NCI-H1930 (cell line): ENCODE measurements at regions not wholly inside any gene's neighbourhood (a gene's known extent, or its start where the extent isn't known, plus 50 kb on each side); places are given as distances from the start of the nearest gene placed in this dataset.

ENCODE experiments used
- DNase-seq, 2 experiments: peaks; one replicate each; lab custom pipeline; 2025; lab: John Stamatoyannopoulos, UW

- DNase-seq, result no peak
Measured at GRCh38 chr6:125544819-125545218, 204.6 kb upstream of the HEY2 start.

DNA sequence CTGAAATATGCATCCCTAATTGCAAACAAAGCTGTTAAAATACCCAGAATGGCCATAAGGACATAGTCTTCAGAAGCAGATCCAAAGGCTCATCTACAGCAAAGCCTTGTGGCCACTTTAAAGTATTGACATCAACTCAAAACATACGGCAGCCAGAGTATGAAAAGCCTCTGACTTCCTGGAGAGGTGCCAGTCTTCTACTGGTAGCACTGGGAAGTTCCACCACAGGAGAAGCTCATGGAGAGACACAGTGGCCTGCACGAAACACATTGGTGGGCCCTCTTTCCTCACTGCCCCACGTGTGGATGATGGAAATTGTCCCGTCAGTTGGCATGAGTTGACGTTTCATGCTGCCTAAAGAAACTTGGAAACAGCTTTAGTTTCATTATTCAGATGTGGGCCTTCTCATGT lies 202.6 kb upstream of the HEY2 start:
- no peak for DNase-seq

DNA sequence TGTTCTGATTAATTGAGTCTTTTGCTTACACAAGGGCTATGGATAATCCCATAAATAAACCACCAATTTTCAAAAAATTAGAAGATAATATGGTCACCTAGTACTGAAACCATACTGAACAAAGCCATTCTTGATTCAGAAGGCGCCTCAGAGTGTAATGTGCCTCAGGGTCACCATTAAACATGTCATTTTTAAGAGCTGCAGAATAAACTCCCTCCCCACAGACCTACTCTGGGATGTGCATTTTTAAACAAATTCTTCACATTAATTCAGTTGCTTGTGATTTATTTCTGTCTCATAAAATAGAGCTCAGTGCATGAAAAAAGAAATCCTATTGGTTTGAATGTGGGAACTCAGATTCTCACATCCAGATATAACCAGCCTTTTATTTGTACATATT lies 202.1 kb upstream of the HEY2 start:
- no peak for DNase-seq

GRCh38 chr6:125549202-125549884 lies 200.1 kb upstream of the HEY2 start:
- no peak for DNase-seq

DNA sequence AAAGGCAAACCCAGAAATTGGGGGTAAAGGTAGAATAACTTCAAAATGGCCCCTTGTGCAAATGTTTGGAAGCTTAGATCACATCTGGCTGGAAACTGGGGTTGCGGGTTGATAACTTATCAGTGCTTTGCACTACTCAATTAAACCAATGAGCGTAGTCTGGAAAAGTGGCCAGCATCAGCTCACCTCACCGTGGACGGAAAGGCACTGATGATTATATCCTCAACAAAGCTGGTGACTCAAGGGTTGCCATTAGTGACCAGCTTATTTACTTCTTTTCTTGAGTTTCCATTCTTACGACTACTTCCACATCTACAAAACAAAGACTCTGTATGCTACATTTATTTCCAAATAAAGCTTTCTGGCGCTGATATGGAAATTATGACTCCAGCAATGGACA lies 198.5 kb upstream of the HEY2 start:
- DNase-seq, result no peak

DNA sequence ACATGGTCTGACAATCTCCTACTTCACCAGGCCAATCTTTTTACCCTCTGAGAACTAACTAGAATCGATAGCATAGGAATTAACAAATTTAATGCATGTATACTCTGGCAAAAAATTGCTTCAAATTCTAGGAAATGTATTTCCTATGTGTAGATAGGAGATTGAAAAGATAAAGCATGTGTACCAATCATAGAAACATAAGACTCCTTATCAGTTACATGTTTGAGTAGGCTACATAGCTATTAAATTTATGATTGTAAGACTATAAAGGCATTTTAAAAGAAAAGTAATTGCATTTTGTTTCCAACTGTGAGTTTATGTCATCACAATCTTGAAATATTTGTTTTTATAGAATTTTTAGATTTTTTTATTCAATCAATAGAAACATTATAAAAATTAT lies 196.6 kb upstream of the HEY2 start:
- no peak for DNase-seq

GRCh38 chr6:125554456-125554855 lies 195.0 kb upstream of the HEY2 start:
- no peak for DNase-seq

DNA sequence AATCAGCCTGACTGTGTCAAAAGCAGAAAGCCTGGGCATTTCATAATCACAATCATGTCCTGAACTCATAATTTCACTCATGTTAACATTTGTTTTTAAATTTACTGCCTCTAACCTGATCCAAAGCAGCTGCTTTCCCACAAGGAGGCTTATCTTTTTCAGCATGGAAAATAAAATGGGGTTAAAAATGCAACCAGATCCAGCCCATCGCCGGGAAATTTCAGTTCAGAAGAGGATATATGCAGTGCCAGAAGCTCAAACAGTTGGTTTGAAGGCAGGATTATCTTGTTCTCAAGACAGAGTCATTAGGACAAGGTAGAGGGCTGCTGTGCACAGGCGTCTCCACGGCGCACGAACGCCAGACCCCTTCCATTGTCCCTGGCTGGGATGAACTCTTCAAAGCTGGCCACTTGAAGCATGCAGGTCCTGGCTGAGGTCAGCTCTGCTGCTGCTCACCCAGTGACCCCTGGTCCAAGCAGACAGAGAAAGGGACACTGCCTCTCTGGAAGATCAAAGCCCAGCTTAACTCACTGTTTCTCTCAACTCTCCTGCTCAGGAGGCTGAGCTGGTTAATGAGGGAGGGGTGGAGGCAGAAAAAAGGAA lies 191.1 kb upstream of the HEY2 start:
- DNase-seq, result no peak

DNA sequence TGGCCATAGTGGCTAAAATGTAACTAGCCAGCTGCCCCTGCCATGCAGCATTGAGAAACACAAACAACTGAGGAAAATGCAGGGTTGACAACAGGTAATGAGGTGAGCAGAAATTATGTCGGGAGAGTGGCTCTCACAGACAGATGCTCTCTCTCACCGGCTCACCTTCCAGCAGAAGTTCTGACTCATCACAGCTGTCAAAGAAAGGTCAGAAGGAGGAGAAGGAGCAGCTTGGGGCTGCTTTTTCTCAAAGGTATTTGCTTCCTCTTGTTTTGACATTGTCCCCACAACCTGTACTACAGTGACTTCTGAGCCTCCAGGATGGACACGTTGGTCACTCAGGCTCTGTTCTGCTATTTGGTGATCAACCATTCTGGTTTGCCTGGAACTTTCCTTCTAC lies 190.5 kb upstream of the HEY2 start:
- DNase-seq, result no peak

GRCh38 chr6:125562156-125562555 lies 187.3 kb upstream of the HEY2 start:
- DNase-seq, result no peak

- DNase-seq, result no peak
Measured at GRCh38 chr6:125564941-125565340, 184.5 kb upstream of the HEY2 start.

GRCh38 chr6:125567407-125567806 lies 182.0 kb upstream of the HEY2 start:
- DNase-seq, result no peak

DNA sequence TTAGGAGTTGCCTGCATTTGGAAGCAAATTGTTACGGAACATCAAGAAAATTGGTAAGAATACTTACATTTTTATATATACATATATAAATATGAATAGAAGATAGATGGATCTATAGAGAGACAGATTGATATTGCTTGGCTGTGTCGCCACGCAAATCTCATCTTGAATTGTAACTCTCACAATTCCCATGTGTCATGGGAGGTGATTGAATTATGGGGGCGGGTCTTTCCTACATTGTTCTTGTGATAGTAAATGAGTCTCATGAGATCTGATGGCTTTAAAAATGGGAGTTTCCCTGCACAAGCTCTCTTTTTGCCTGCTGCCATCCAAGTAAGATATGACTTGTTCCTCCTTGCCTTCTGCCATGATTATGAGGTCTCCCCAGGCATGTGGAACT lies 180.8 kb upstream of the HEY2 start:
- DNase-seq, result no peak

- no peak for DNase-seq
Measured at GRCh38 chr6:125570526-125570925, 178.9 kb upstream of the HEY2 start.

DNA sequence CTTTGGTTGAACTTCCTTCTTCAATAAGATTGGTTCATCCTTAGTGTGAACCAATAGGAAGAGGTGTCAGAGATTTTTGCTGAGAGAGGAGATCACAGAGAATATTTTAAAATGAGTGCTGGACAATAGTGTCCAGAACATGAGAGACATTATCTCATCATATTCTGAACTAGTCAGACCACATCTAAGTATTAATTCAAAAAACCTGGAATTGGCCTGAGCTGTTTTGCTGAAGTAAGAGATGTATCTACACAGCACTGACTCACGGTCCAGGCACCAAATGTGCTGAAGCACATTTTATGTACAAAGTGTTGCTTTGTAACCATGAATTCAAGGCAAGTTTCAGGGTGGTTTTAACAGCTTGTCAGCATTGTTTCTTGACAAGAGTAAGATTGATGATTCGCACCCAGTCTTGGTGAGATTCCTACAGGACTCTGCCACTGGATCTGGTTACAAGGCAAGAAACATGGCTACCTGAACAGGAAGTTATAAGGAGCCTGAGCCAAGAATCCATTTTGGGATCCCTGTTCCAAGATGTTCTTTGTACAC lies 178.2 kb upstream of the HEY2 start:
- DNase-seq, result no peak

DNA sequence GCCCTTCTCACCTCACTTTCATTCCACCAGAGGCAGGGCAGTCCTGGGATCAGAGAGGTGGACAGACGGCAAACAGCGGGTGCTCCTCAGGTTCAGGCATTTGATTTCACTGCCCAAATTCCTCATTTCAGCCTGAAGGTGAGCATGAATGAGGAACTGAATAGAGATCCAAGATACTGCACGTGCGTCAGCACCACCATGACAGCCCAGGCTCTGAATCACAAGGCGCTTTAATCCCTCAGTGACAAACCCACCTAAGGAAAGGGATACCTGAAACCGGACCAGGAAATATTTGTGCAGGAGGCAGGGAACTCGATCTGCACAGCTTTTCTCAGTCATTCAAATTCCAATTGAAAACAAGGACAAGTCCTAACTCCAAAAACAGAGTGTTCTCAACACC lies 174.8 kb upstream of the HEY2 start:
- DNase-seq, result no peak

- no peak for DNase-seq
Measured at GRCh38 chr6:125577124-125577662, 172.2 kb upstream of the HEY2 start.

DNA sequence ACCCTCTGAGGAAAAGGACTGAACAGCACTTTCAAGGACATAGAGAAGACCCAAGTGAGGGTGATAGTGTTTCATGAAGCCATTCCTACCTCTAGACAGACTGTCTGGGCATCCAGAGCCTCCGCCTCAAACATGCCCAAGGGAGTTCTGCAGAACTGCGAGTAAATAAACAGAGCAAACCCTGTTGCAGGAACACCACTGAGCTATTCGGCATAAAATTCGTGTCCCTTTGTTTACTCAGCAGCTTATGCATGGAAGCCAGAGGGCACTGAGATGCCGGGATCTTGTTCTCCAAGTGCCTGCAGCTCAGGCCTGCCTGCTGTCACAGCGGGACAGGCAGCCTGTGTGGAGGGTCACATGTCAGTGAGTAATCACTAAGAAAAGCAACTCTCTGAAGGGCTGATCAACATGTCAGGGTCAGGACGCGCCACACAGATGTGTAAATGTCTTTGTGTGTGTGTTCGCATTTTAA lies 164.9 kb upstream of the HEY2 start:
- DNase-seq, result no peak

DNA sequence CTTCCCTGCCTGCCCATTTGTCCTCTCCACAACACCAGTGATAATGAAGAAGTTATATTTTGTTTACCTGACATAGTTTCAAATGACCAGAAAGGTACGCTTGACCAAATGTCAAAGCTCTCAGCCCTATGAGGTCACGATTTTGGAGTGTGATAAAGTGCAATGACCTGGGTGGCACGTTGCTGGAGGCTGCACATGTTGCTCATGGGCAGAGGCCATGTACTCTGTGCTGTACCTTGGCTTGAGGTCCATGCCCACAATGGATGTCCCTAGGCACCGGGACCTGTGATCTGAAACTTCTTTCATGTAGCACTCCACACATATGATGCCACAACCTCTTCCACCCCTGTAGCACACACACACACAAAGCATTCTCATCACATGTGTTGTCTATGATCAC lies 164.0 kb upstream of the HEY2 start:
- DNase-seq, result no peak

- DNase-seq, result no peak
Measured at GRCh38 chr6:125586074-125586473, 163.4 kb upstream of the HEY2 start.

GRCh38 chr6:125586605-125587004 lies 162.8 kb upstream of the HEY2 start:
- DNase-seq, result no peak

DNA sequence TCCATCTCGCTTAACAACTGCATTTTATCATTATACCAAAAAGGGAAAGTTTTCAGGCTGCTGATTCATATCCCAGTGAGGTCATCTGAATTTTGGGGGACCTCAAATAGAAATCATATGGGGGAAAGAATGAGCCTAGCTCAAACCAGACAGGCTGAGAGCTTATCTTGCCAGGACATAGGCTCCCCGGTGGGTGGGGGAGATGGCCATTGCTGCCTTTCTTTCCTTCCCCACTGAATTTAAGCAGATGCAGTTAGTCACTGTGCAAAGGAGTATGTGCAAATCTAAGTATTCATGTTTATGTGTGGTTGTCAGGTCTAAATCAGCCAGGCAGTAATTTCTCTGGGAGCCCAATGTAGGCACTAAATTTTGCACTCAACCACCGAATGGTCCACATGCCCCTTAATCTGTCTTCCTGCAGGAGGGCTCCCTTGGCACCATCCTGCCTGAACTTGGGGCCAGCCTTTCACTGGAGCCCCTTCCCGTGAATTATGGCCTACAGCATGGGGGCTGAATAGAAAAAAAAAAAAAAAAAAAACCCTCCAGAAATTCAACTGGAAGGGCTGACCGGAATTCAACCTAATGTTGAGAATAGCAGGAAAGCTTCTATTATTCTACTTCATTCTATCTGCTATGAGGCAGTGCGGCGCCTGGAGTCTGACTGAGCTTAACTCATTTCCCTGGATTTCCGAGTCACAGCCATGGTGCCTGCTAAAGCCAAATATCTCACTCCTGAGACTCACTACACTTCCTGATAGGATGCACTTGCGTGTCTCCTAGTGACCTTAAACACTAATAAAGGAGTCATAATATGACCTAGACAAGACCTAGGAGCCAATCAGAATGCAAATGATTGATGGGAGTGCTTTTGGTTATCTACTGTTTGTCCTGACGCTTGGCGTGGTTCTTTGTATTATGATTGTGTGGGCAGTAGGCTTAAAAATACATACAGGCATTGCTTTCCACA lies 161.5 kb upstream of the HEY2 start:
- DNase-seq, result no peak
